Suprapubic skin (tissue), 3 donors: ENCODE measurements at regions not wholly inside any gene's neighbourhood (a gene's known extent, or its start where the extent isn't known, plus 50 kb on each side); places are given as distances from the start of the nearest gene placed in this dataset.

ENCODE experiments used
- EP300 ChIP-seq: sonication (generic); formaldehyde crosslinking; IDR thresholded peaks from one replicate; pipeline ENCODE4 v1.6.1; 2017; ENCODE audit warnings: antibody characterized with exemption
- POLR2A ChIP-seq, 2 donors: fragments of 450-650 bp; IDR thresholded peaks; one replicate each; pipeline ENCODE4 v1.6.1; 2017; ENCODE audit warnings: antibody characterized with exemption in 2 of 2, mild to moderate bottlenecking in 2 of 2, moderate library complexity in 2 of 2
- TF ChIP-seq, protein P1 (sequence below), 2 donors: fragments of 200-600 bp in 1 of 2; fragments of 450-650 bp in 1 of 2; sonication (generic) in 1 of 2; IDR thresholded peaks; one replicate each; pipeline ENCODE4 v1.5.1; 2016 to 2019; ENCODE audit warnings: antibody characterized with exemption in 2 of 2, mild to moderate bottlenecking in 1 of 2, moderate library complexity in 1 of 2

DNA sequence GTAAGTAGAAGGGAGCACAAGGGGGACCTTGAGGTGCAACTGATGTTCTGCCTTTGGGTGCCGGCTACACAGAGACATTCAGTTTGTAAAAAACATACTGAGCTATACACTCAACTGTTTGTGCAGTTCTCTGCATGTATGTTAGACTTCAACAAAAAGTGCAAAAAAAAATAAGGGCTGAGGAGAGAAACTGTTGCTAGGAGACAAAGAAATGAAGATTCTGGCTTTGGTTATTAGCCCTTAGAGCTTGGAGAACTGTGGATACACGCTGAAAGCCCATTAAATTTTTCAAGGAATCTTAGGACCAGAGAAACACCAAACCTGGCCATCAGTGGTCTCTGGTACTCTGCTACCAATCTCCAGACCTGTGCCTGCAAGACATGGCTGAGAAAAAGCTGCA lies 207.6 kb upstream of the NSMCE3 start:
- TF ChIP-seq POLR2A (IDR thresholded peaks at IDR 0.05) (no peak), EP300 (no peak)
- TF ChIP-seq, protein P1, sequence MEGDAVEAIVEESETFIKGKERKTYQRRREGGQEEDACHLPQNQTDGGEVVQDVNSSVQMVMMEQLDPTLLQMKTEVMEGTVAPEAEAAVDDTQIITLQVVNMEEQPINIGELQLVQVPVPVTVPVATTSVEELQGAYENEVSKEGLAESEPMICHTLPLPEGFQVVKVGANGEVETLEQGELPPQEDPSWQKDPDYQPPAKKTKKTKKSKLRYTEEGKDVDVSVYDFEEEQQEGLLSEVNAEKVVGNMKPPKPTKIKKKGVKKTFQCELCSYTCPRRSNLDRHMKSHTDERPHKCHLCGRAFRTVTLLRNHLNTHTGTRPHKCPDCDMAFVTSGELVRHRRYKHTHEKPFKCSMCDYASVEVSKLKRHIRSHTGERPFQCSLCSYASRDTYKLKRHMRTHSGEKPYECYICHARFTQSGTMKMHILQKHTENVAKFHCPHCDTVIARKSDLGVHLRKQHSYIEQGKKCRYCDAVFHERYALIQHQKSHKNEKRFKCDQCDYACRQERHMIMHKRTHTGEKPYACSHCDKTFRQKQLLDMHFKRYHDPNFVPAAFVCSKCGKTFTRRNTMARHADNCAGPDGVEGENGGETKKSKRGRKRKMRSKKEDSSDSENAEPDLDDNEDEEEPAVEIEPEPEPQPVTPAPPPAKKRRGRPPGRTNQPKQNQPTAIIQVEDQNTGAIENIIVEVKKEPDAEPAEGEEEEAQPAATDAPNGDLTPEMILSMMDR (IDR thresholded peaks at IDR 0.05), result no peak
